ENCODE measurements at regions not wholly inside any gene's neighbourhood (a gene's known extent, or its start where the extent isn't known, plus 50 kb on each side); places are given as distances from the start of the nearest gene placed in this dataset.

- BruUV-seq (replicated peaks): no TSS peak
- intact Hi-C loops (cut with micrococcal nuclease; ENCODE audit: unreplicated experiment) (no loop called here), in situ Hi-C loops (cut with MboI) (no loop called here)
- SMC1A ChIA-PET (ENCODE audit: uncharacterized antibody, unreplicated experiment): interaction anchor here (1.4 kb wide), 1 partner anchor 57 kb away, joined by 4 read pairs; no protein-coding TSS in a partner anchor
- no peak overlapping the region for H3K4me2 ChIP-seq (ENCODE audit: control insufficient read depth, insufficient read depth)
- no peak overlapping the region for H3K27ac ChIP-seq (ENCODE audit: control insufficient read depth, insufficient read depth)
- no peaks in the 10 kb centered on the region for H3K27me3 ChIP-seq (replicated peaks in 1 of 2; ENCODE audit: control insufficient read depth in 2 of 2, insufficient read depth in 2 of 2, low read length in 1 of 2)
- H3K79me2 ChIP-seq (ENCODE audit: control insufficient read depth, insufficient read depth, low read length): no peaks in the 10 kb centered on the region
- H3K36me3 ChIP-seq (ENCODE audit: control insufficient read depth in 2 of 2, insufficient read depth in 2 of 2, low read length in 1 of 2): no peaks in the 10 kb centered on the region
- WGBS (ENCODE audit: insufficient coverage, insufficient replicate concordance, low lambda C conversion rate, missing lambda C conversion rate): 4% methylated on average over 5 of the region's 5 CpGs
- CTCF ChIA-PET: no interaction called here
- POLR2A ChIA-PET: no interaction called here
- H3K9ac ChIP-seq (ENCODE audit: control insufficient read depth, insufficient read depth, low read length): no peak overlapping the region
- ATAC-seq: no peak
- H3K4me1 ChIP-seq (ENCODE audit: control insufficient read depth, insufficient read depth, low read length): no peaks in the 10 kb centered on the region
- DNase-seq (ENCODE audit: low read depth, low spot score): no peak
- H3K9me3 ChIP-seq (replicated peaks; ENCODE audit: control insufficient read depth, insufficient read depth, low read length): no peaks in the 10 kb centered on the region
- H4K20me1 ChIP-seq (ENCODE audit: control insufficient read depth, insufficient read depth): no peaks in the 10 kb centered on the region
- RAD21 ChIA-PET (ENCODE audit: unreplicated experiment): no interaction called here
- no peak overlapping the region for H2AFZ ChIP-seq (ENCODE audit: control insufficient read depth, low read depth, low read length)
- FAIRE-seq: no peak
- no peak overlapping the region for H3K4me3 ChIP-seq
- no peak for TF ChIP-seq NRF1 (conservative IDR thresholded peaks at IDR 0.05; ENCODE audit: low read depth, low read length)
- no peak for TF ChIP-seq LARP7 (IDR thresholded peaks at IDR 0.05)
- no peak for TF ChIP-seq GATAD2B (conservative IDR thresholded peaks at IDR 0.05; ENCODE audit: low read depth)
- TF ChIP-seq SMAD5 (IDR thresholded peaks at IDR 0.05; ENCODE audit: low read depth): no peak
- TF ChIP-seq HCFC1 (IDR thresholded peaks at IDR 0.05; ENCODE audit: low read length): no peak
- TF ChIP-seq RCOR1 (conservative IDR thresholded peaks at IDR 0.05; ENCODE audit: low read depth, low read length): no peak
- no peak for TF ChIP-seq ZSCAN29 (IDR thresholded peaks at IDR 0.05)
- no peak for TF ChIP-seq ZNF24 (IDR thresholded peaks at IDR 0.05)
- TF ChIP-seq SPI1 (IDR thresholded peaks at IDR 0.05; ENCODE audit: borderline replicate concordance, insufficient read depth, low read depth, low read length): no peak
- TF ChIP-seq RAD21 (IDR thresholded peaks at IDR 0.05; ENCODE audit: insufficient read depth, low read depth, low read length): no peak
Observed at GRCh38 chr22:35172442-35172841, 84.9 kb upstream of the HMGXB4 start.

GRCh38 chr22:35173655-35174054 is 83.6 kb upstream of the HMGXB4 start:
- ATAC-seq (no peak), FAIRE-seq (no peak), DNase-seq (ENCODE audit: low read depth, low spot score) (no peak)
- ChIA-PET POLR2A (no interaction called here), CTCF (no interaction called here), SMC1A (ENCODE audit: uncharacterized antibody, unreplicated experiment) (interaction anchor here (1.4 kb wide), 1 partner anchor 56 kb away, joined by 4 read pairs; no protein-coding TSS in a partner anchor), RAD21 (ENCODE audit: unreplicated experiment) (interaction anchor here (0.7 kb wide), 1 partner anchor 58 kb away, joined by 3 read pairs; no protein-coding TSS in a partner anchor)
- Histone ChIP-seq H3K9ac (ENCODE audit: control insufficient read depth, insufficient read depth, low read length) (no peak overlapping the region), H3K36me3 (ENCODE audit: control insufficient read depth in 2 of 2, insufficient read depth in 2 of 2, low read length in 1 of 2) (no peaks in the 10 kb centered on the region), H3K27ac (ENCODE audit: control insufficient read depth, insufficient read depth) (no peak overlapping the region), H3K4me3 (no peak overlapping the region), H2AFZ (ENCODE audit: control insufficient read depth, low read depth, low read length) (no peak overlapping the region), H4K20me1 (ENCODE audit: control insufficient read depth, insufficient read depth) (no peaks in the 10 kb centered on the region), H3K9me3 (replicated peaks; ENCODE audit: control insufficient read depth, insufficient read depth, low read length) (no peaks in the 10 kb centered on the region), H3K4me2 (ENCODE audit: control insufficient read depth, insufficient read depth) (no peak overlapping the region), H3K79me2 (ENCODE audit: control insufficient read depth, insufficient read depth, low read length) (no peaks in the 10 kb centered on the region), H3K4me1 (ENCODE audit: control insufficient read depth, insufficient read depth, low read length) (no peaks in the 10 kb centered on the region), H3K27me3 (replicated peaks in 1 of 2; ENCODE audit: control insufficient read depth in 2 of 2, insufficient read depth in 2 of 2, low read length in 1 of 2) (no peaks in the 10 kb centered on the region)
- in situ Hi-C loops (cut with MboI): no loop called here
- BruUV-seq (replicated peaks): no TSS peak
- 0% methylated on average over 2 of the region's 2 CpGs for WGBS (ENCODE audit: insufficient coverage, insufficient replicate concordance, low lambda C conversion rate, missing lambda C conversion rate)
- intact Hi-C loops (cut with micrococcal nuclease; ENCODE audit: unreplicated experiment): no loop called here
- TF ChIP-seq REST (IDR thresholded peaks at IDR 0.05; ENCODE audit: low read depth, low read length) (no peak), YY1 (IDR thresholded peaks at IDR 0.05; ENCODE audit: low read depth, low read length) (no peak), RELA (IDR thresholded peaks at IDR 0.05; ENCODE audit: borderline replicate concordance, partially characterized antibody) (no peak), MTA2 (IDR thresholded peaks at IDR 0.05; ENCODE audit: low read depth) (no peak), SMAD1 (IDR thresholded peaks at IDR 0.05; ENCODE audit: low read depth, partially characterized antibody) (no peak)
